ENCODE measurements at regions not wholly inside any gene's neighbourhood (a gene's known extent, or its start where the extent isn't known, plus 50 kb on each side); places are given as distances from the start of the nearest gene placed in this dataset.

DNA sequence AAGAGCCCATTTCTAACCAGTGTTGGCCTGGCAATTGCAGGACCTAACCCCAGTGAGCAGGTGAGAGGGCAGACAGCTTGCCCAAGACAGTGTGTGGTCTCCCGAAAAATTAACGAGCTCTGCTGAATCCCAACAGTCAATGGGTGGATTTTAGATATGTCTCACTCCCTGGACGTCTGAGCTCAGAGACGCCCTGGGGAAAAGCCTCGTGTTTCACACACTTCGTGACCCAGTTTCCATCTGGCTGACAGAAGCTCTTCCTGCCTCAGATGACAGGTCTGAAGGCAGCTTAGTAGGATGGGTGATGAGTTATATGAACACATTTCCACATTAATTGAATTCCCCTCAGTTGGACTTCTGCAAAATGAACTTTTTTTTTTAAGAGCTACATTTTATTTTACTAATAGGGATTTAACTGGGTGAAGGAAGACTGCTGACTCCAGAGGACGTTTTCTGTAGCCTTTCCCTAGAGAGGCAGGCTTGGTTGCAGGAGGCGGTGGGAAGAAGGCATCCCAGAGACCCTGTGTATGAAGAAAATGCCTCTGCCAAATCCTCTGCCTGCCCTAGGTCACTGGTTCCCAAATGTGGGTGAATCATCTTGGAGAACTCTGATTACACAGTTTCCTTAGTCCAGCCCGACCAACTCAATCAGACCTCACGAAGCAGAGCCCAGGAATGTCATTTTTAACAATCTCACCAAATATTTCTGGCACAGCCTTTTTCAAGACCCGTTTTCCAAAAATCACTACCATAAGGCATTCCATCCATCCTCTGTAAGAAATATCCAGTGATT, 71.7 kb upstream of the LY86 start:
- H3K4me3 ChIP-seq (replicated peaks in 1 of 3; ENCODE audit: low read depth in 2 of 3, low read length in 3 of 3), result no peak overlapping the region
- no peak for DNase-seq
- intact Hi-C loops (cut with micrococcal nuclease), result no loop called here
- TF ChIP-seq CTCF (IDR thresholded peaks at IDR 0.05), result no peak
- Mint-ChIP-seq H3K27me3 (ENCODE audit: low read depth in 3 of 3) (peaks cover 19 to 29% (median 27%) of the 10 kb centered on the region in 3 donors), H3K9me3 (peaks cover 0 to 4% (median 2%) of the 10 kb centered on the region in 7 donors), H3K27ac (no peak overlapping the region), H3K4me1 (peaks cover 6% of the 10 kb centered on the region), H3K36me3 (no peaks in the 10 kb centered on the region), H3K4me3 (no peak overlapping the region)
- WGBS (ENCODE audit: insufficient coverage), result 92% methylated on average over 6 of the region's 11 CpGs
- H3K4me1 ChIP-seq (ENCODE audit: control insufficient read depth in 1 of 2, insufficient read depth in 2 of 2, low read length in 2 of 2), result peaks cover 0 to under 1% of the 10 kb centered on the region in 2 donors
- no peak overlapping the region for H3K9ac ChIP-seq (ENCODE audit: insufficient read depth, low read length, poor library complexity, severe bottlenecking)
- H3K4me2 ChIP-seq (replicated peaks; ENCODE audit: extremely low read depth, low read length, poor library complexity, severe bottlenecking), result no peak overlapping the region
- no peaks in the 10 kb centered on the region for H3K9me3 ChIP-seq (replicated peaks in 1 of 2; ENCODE audit: control insufficient read depth in 1 of 2, insufficient read depth in 1 of 2, low read length in 2 of 2)
- peaks cover 9 to 13% of the 10 kb centered on the region in 2 donors for H3K27me3 ChIP-seq (ENCODE audit: control insufficient read depth in 2 of 2, insufficient read depth in 2 of 2, low read length in 2 of 2)
- no peak overlapping the region for H3K27ac ChIP-seq (ENCODE audit: low read depth in 1 of 2, low read length in 2 of 2)
- H3K36me3 ChIP-seq (replicated peaks in 1 of 2; ENCODE audit: control insufficient read depth in 1 of 2, insufficient read depth in 2 of 2, low read length in 2 of 2), result no peaks in the 10 kb centered on the region
- no peaks in the 10 kb centered on the region for H3K79me2 ChIP-seq (ENCODE audit: insufficient read depth, low read length)
- no peaks in the 10 kb centered on the region for H4K20me1 ChIP-seq (ENCODE audit: insufficient read depth, low read length)
- H2AFZ ChIP-seq (ENCODE audit: insufficient read depth, low read depth, low read length, poor library complexity, severe bottlenecking), result no peak overlapping the region

DNA sequence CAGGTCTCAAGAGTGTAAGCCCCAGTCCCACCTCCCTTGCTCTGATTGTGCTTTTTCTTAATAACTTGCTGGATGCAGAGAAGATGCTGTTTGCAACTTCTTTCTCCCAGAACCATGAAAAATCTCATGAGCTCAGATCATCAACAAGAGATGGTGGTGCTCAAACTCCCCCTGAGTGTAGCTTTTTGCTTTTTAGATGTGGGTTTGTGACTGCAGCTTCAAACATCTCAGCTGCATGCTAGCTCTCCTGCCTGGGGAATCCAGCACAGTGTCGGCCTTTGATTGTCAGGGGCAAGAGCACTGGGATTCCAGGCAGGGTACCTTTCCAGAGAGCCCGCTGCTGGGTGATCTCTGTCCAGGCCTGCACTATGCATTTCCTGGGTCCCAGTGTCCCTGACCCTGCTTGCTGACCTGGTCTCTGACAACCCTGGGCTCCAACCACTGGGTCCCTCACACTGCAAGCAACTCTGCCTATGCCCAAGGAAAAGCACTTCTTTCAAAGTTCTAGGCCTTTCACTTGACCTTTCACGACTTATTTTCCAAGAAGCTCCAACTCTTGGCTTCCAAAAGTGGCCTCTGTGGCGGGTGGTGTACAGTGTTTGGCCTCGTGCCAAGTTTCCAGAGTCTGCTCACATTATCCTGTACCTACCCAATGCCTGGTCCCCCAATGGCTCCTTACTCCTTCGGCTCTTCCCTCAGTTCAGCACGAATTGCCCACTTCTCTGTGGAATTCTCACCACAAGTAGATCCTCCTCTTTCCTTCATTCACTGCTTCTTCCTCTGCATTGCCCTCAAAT, 69.7 kb upstream of the LY86 start:
- Histone ChIP-seq H3K9me3 (replicated peaks in 1 of 2; ENCODE audit: control insufficient read depth in 1 of 2, insufficient read depth in 1 of 2, low read length in 2 of 2) (no peaks in the 10 kb centered on the region), H3K4me2 (replicated peaks; ENCODE audit: extremely low read depth, low read length, poor library complexity, severe bottlenecking) (no peak overlapping the region), H4K20me1 (ENCODE audit: insufficient read depth, low read length) (no peaks in the 10 kb centered on the region), H3K27me3 (ENCODE audit: control insufficient read depth in 2 of 2, insufficient read depth in 2 of 2, low read length in 2 of 2) (peaks cover 6 to 13% of the 10 kb centered on the region in 2 donors), H3K27ac (ENCODE audit: low read depth in 1 of 2, low read length in 2 of 2) (no peak overlapping the region), H2AFZ (ENCODE audit: insufficient read depth, low read depth, low read length, poor library complexity, severe bottlenecking) (no peak overlapping the region), H3K9ac (ENCODE audit: insufficient read depth, low read length, poor library complexity, severe bottlenecking) (no peak overlapping the region), H3K4me1 (ENCODE audit: control insufficient read depth in 1 of 2, insufficient read depth in 2 of 2, low read length in 2 of 2) (peaks cover 0 to 4% of the 10 kb centered on the region in 2 donors), H3K36me3 (replicated peaks in 1 of 2; ENCODE audit: control insufficient read depth in 1 of 2, insufficient read depth in 2 of 2, low read length in 2 of 2) (no peaks in the 10 kb centered on the region), H3K4me3 (replicated peaks in 1 of 3; ENCODE audit: low read depth in 2 of 3, low read length in 3 of 3) (no peak overlapping the region), H3K79me2 (ENCODE audit: insufficient read depth, low read length) (no peaks in the 10 kb centered on the region)
- Mint-ChIP-seq H3K4me1 (peaks cover 11% of the 10 kb centered on the region), H3K9me3 (peaks cover 0 to 4% (median 2%) of the 10 kb centered on the region in 7 donors), H3K4me3 (no peak overlapping the region), H3K36me3 (no peaks in the 10 kb centered on the region), H3K27me3 (ENCODE audit: low read depth in 3 of 3) (peaks cover 24 to 31% (median 26%) of the 10 kb centered on the region in 3 donors), H3K27ac (no peak overlapping the region)
- WGBS (ENCODE audit: insufficient coverage), result 59% methylated on average over 4 of the region's 7 CpGs
- TF ChIP-seq CTCF (IDR thresholded peaks at IDR 0.05), result no peak
- DNase-seq, result no peak
- intact Hi-C loops (cut with micrococcal nuclease), result no loop called here

All from CD14-positive monocyte (primary cell).